GM19395 (cell line): ENCODE measurements at regions not wholly inside any gene's neighbourhood (a gene's known extent, or its start where the extent isn't known, plus 50 kb on each side); places are given as distances from the start of the nearest gene placed in this dataset.
"Not testable (repeated sequence)": the region's sequence is repeated elsewhere in the genome, so short reads cannot be mapped to it uniquely, and the experiment has no call there.

Experiments
- ATAC-seq: cut with Tn5 transposase; IDR thresholded peaks from one replicate; pipeline ENCODE4 v1.9.1; 2021; ENCODE audit warnings: mild to moderate bottlenecking, moderate library complexity; ENCODE audit not compliant: unreplicated experiment

- ATAC-seq = no peak
Measured at GRCh38 chr17:33680472-33680871, 387.4 kb upstream of the ASIC2 start.

GRCh38 chr17:33682599-33682998, 389.5 kb upstream of the ASIC2 start:
- no peak for ATAC-seq

GRCh38 chr17:33684735-33685134, 391.6 kb upstream of the ASIC2 start:
- ATAC-seq = no peak

- no peak for ATAC-seq
Measured at GRCh38 chr17:33686171-33686570, 393.1 kb upstream of the ASIC2 start.

- ATAC-seq = no peak
Measured at GRCh38 chr17:33687831-33688230, 394.7 kb upstream of the ASIC2 start.

GRCh38 chr17:33688771-33689170, 395.7 kb upstream of the ASIC2 start:
- no peak for ATAC-seq

GRCh38 chr17:33689725-33690124, 396.6 kb upstream of the ASIC2 start:
- no peak for ATAC-seq

- ATAC-seq = no peak
Measured at GRCh38 chr17:33695431-33695830, 402.3 kb upstream of the ASIC2 start.

GRCh38 chr17:33696102-33696501, 403.0 kb upstream of the ASIC2 start:
- no peak for ATAC-seq

- ATAC-seq = no peak
Measured at GRCh38 chr17:33697557-33697956, 404.5 kb upstream of the ASIC2 start.

GRCh38 chr17:33701910-33702309, 408.8 kb upstream of the ASIC2 start:
- ATAC-seq = no peak

GRCh38 chr17:33704856-33705255, 411.8 kb upstream of the ASIC2 start:
- no peak for ATAC-seq

GRCh38 chr17:33709881-33710280, 416.8 kb upstream of the ASIC2 start:
- ATAC-seq = no peak

GRCh38 chr17:33712120-33712519, 419.0 kb upstream of the ASIC2 start:
- ATAC-seq = no peak

- no peak for ATAC-seq
Measured at GRCh38 chr17:33716957-33717356, 423.9 kb upstream of the ASIC2 start.

GRCh38 chr17:33723736-33724135, 430.6 kb upstream of the ASIC2 start:
- ATAC-seq = not testable (repeated sequence)

- no peak for ATAC-seq
Measured at GRCh38 chr17:33725675-33726271, 432.7 kb upstream of the ASIC2 start.

GRCh38 chr17:33730131-33730530, 437.0 kb upstream of the ASIC2 start:
- ATAC-seq = no peak

- no peak for ATAC-seq
Measured at GRCh38 chr17:33732116-33732515, 439.0 kb upstream of the ASIC2 start.

GRCh38 chr17:33739714-33740113, 446.6 kb upstream of the ASIC2 start:
- no peak for ATAC-seq

GRCh38 chr17:33745047-33745760, 452.1 kb upstream of the ASIC2 start:
- no peak for ATAC-seq

GRCh38 chr17:33749171-33749570, 456.1 kb upstream of the ASIC2 start:
- ATAC-seq = no peak
